ENCODE measurements at regions not wholly inside any gene's neighbourhood (a gene's known extent, or its start where the extent isn't known, plus 50 kb on each side); places are given as distances from the start of the nearest gene placed in this dataset.

GRCh38 chr6:120410586-120410985, 923.7 kb downstream of the TBC1D32 start:
- TF ChIP-seq EZH2 (IDR thresholded peaks at IDR 0.05; ENCODE audit: low read length) (no peak), CTCF (optimal IDR thresholded peaks at IDR 0.05 in 1 of 3, IDR thresholded peaks at IDR 0.05 in 1 of 3, conservative IDR thresholded peaks at IDR 0.05 in 1 of 3; ENCODE audit: extremely low read depth in 1 of 3, insufficient read depth in 2 of 3, low read length in 3 of 3) (no peak)

Measured in keratinocyte (primary cell).